HepG2 (cell line): ENCODE measurements at regions not wholly inside any gene's neighbourhood (a gene's known extent, or its start where the extent isn't known, plus 50 kb on each side); places are given as distances from the start of the nearest gene placed in this dataset.

ENCODE experiments used
- ATAC-seq: fragments of 200-7000 bp; cut with Tn5 transposase; 3 replicates; pipeline ENCODE4 v1.9.1; 2020; ENCODE audit warnings: mild to moderate bottlenecking, moderate library complexity
- BruUV-seq: library from RNA; stranded (reverse); fragments of 400-500 nt; replicated peaks from 2 replicates; lab custom pipeline; 2021; lab: Mats Ljungman, UMichigan
- CTCF ChIA-PET: fragments of 300-600 bp; formaldehyde crosslinking; extraction: SDS; loops from one replicate; lab custom pipeline; 2021; ENCODE audit warnings: low total read pairs, inconsistent platforms, low intra/inter-chr PET ratio; lab: Yijun Ruan, JAX
- POLR2A ChIA-PET: fragments of 350-600 bp; sonication (Branson Sonifier 250); formaldehyde crosslinking; loops from one replicate; lab custom pipeline; 2020; ENCODE audit warnings: antibody characterized with exemption, inconsistent platforms; lab: Yijun Ruan, JAX
- DNase-seq: peaks from one replicate; pipeline ENCODE4 v3.0.0-alpha.2; 2015; ENCODE audit warnings: low spot score
- FAIRE-seq: peaks from 3 replicates; lab custom pipeline; 2011; peaks lifted over from hg19 to GRCh38; lab: Jason Lieb, UNC
- H2AFZ ChIP-seq: one replicate; pipeline ENCODE4 v1.6.1; 2011; ENCODE audit warnings: low read length, inconsistent platforms
- H3K27ac ChIP-seq: fragments of 300-600 bp; 3 replicates; pipeline ENCODE4 v1.8.0; 2011; ENCODE audit warnings: mixed run types, mild to moderate bottlenecking, mixed read lengths, low read length, inconsistent platforms; ENCODE audit not compliant: insufficient read depth; ENCODE audit errors: extremely low read length
- H3K27me3 ChIP-seq, 2 experiments: fragments of 200-600 bp in 1 of 2; 2 replicates in 1 of 2; 3 replicates in 1 of 2; pipeline versions ENCODE4 v1.6.0 to v1.8.0; 2011; ENCODE audit warnings: low read length in 2 of 2, mild to moderate bottlenecking in 2 of 2, moderate library complexity in 2 of 2, inconsistent platforms in 1 of 2; ENCODE audit not compliant: insufficient read depth in 2 of 2, control insufficient read depth in 1 of 2
- H3K36me3 ChIP-seq, 2 experiments: fragments of 200-600 bp in 1 of 2; replicated peaks in 1 of 2; 2 replicates in 1 of 2; 3 replicates in 1 of 2; pipeline versions ENCODE4 v1.5.1 to v1.8.0; 2011; ENCODE audit warnings: low read length in 2 of 2, inconsistent platforms in 1 of 2; ENCODE audit not compliant: insufficient read depth in 2 of 2, control insufficient read depth in 1 of 2
- H3K4me1 ChIP-seq: 2 replicates; pipeline ENCODE4 v1.5.1; 2012; ENCODE audit warnings: low read length, inconsistent platforms; ENCODE audit not compliant: insufficient read depth
- H3K4me2 ChIP-seq: 2 replicates; pipeline ENCODE4 v1.6.0; 2011; ENCODE audit warnings: low read depth, low read length, inconsistent platforms
- H3K4me3 ChIP-seq, 3 experiments: fragments of 200-600 bp in 1 of 3; sonication (generic), shearing (Covaris generic) in 1 of 3; replicated peaks in 1 of 3; 2 replicates each; pipeline ENCODE4 v1.5.1; 2011 to 2016; ENCODE audit warnings: low read length in 3 of 3, inconsistent platforms in 2 of 3, low read depth in 2 of 3, mild to moderate bottlenecking in 2 of 3, control low read depth in 1 of 3, mixed read lengths in 1 of 3; ENCODE audit not compliant: insufficient read depth in 1 of 3
- H3K79me2 ChIP-seq: one replicate; pipeline ENCODE4 v1.6.1; 2011; ENCODE audit warnings: low read length, inconsistent platforms; ENCODE audit not compliant: insufficient read depth
- H3K9ac ChIP-seq: 2 replicates; pipeline ENCODE4 v1.6.0; 2011; ENCODE audit warnings: mild to moderate bottlenecking, low read depth, low read length, inconsistent platforms; ENCODE audit not compliant: insufficient read depth
- H3K9me3 ChIP-seq: 2 replicates; pipeline ENCODE4 v1.5.1; 2012; ENCODE audit warnings: mild to moderate bottlenecking, low read length
- H4K20me1 ChIP-seq: 2 replicates; pipeline ENCODE4 v1.6.0; 2011; ENCODE audit warnings: inconsistent platforms, mild to moderate bottlenecking, low read length, moderate library complexity; ENCODE audit not compliant: insufficient read depth
- ATAD3A ChIP-seq: sonication (generic); formaldehyde crosslinking; IDR thresholded peaks from 2 replicates; pipeline ENCODE4 v1.4.0; 2020; ENCODE audit warnings: missing genetic modification reagents
- CBX2 ChIP-seq, 2 experiments: fragments of 200-600 bp in 1 of 2; sonication (generic); formaldehyde crosslinking in 1 of 2; IDR thresholded peaks; 2 replicates each; pipeline versions ENCODE4 v1.7.0 to v1.8.1; 2018 to 2022; ENCODE audit warnings: low read depth in 2 of 2, low read length in 1 of 2, mild to moderate bottlenecking in 1 of 2, missing genetic modification reagents in 1 of 2
- FOXK2 ChIP-seq: fragments of 450-650 bp; IDR thresholded peaks from 2 replicates; pipeline ENCODE4 v1.6.1; 2016
- HMGXB3 ChIP-seq: sonication (generic); formaldehyde crosslinking; IDR thresholded peaks from 2 replicates; pipeline ENCODE4 v1.4.0; 2020; ENCODE audit warnings: missing genetic modification reagents, borderline replicate concordance
- KAT7 ChIP-seq: IDR thresholded peaks from 2 replicates; pipeline ENCODE4 v1.6.1; 2018; ENCODE audit warnings: borderline replicate concordance, missing compliant biosample characterization
- KDM4B ChIP-seq: sonication (generic); formaldehyde crosslinking; IDR thresholded peaks from 2 replicates; pipeline ENCODE4 v1.4.0; 2020; ENCODE audit warnings: missing genetic modification reagents
- MLLT10 ChIP-seq: sonication (generic); formaldehyde crosslinking; IDR thresholded peaks from 2 replicates; pipeline ENCODE4 v1.4.0; 2020; ENCODE audit warnings: missing genetic modification reagents
- SOX6 ChIP-seq, 2 experiments: fragments of 450-650 bp in 1 of 2; sonication (generic) in 1 of 2; formaldehyde crosslinking in 1 of 2; IDR thresholded peaks; 2 replicates each; pipeline versions ENCODE4 v1.4.0 to v1.6.1; 2017 to 2020; ENCODE audit warnings: antibody characterized with exemption in 1 of 2, mild to moderate bottlenecking in 1 of 2, missing genetic modification reagents in 1 of 2
- ZNF720 ChIP-seq: sonication (generic); formaldehyde crosslinking; IDR thresholded peaks from 2 replicates; pipeline ENCODE4 v1.4.0; 2020; ENCODE audit warnings: missing genetic modification reagents
- WGBS: methylation state at CpG from one replicate; pipeline ENCODE4 v1.1.6; 2017; ENCODE audit warnings: low lambda C conversion rate; 5-methylcytosine and 5-hydroxymethylcytosine counted together
- in situ Hi-C: cut with HindIII; loops from 2 replicates; pipeline ENCODE4 v1.10.0; 2017; ENCODE audit warnings: low pct_unique_long_range_greater_than_20kb; ENCODE audit not compliant: extremely low pct_ligation_motif_present
- intact Hi-C: fragments of 100-400 bp; cut with micrococcal nuclease; formaldehyde crosslinking; loops from one replicate; pipeline ENCODE4 v1.10.0; 2022; ENCODE audit not compliant: unreplicated experiment
- TF ChIP-seq, protein P1 (sequence below): sonication (generic); formaldehyde crosslinking; IDR thresholded peaks from 2 replicates; pipeline ENCODE4 v1.5.1; 2020; ENCODE audit warnings: missing genetic modification reagents, mild to moderate bottlenecking, borderline replicate concordance

DNA sequence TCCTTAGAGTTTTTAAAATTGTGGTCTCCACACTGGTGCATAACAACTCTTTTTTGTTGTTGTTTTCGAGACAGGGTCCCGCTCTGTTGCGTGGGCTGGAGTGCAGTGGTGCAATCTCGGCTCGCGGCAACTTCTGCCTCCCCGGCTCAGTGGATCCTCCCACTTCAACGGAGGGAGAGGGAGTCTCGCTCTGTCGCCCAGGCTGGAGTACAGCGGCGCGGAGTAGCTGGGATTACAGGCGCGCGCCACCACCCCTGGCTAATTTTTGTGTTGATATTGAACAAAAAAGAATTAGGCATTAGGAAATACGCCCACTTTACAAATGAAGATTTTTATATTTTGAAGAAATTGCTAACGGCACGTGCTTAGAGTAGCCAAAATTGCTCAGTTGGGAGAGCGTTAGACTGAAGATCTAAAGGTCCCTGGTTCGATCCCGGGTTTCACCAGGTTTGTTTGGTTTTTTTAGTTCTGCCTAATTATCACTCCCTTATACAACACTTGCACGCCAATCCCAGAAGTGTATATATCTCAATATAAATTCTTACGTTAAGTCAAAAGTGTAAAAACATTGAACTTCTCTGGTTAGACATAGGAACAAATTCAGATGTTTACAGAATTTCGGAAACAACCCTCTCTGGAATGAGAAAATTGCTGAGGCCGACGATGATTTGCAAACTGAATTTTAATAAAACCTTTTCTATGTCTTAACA, 159.6 kb downstream of the TRIM27 start:
- ChIA-PET CTCF (no interaction called here), POLR2A (no interaction called here)
- H2AFZ ChIP-seq: no peak overlapping the region
- BruUV-seq: no TSS peak
- ATAC-seq: no peak
- 53% methylated on average over 27 of the region's 27 CpGs for WGBS
- H3K36me3 ChIP-seq: no peaks in the 10 kb centered on the region
- in situ Hi-C loops (no loop called here), intact Hi-C loops (no loop called here)
- H3K4me3 ChIP-seq: no peak overlapping the region
- no peaks in the 10 kb centered on the region for H3K9me3 ChIP-seq
- H3K79me2 ChIP-seq: no peaks in the 10 kb centered on the region
- no peak overlapping the region for H3K9ac ChIP-seq
- peaks cover 8 to 47% of the 10 kb centered on the region in 2 experiments; a peak in 4 of 5 replicates for H3K27me3 ChIP-seq
- no peaks in the 10 kb centered on the region for H4K20me1 ChIP-seq
- H3K4me1 ChIP-seq: peaks cover under 1% of the 10 kb centered on the region; the same call in 1 of the 2 replicates
- no peak for FAIRE-seq
- H3K27ac ChIP-seq: no peak overlapping the region
- no peak overlapping the region for H3K4me2 ChIP-seq
- DNase-seq: no peak
- TF ChIP-seq ZNF720 (no peak), SOX6 (IDR thresholded peaks at IDR 0.05) (no peak), SOX6 (CRISPR knock-in tag; IDR thresholded peaks at IDR 0.05) (no peak)

DNA sequence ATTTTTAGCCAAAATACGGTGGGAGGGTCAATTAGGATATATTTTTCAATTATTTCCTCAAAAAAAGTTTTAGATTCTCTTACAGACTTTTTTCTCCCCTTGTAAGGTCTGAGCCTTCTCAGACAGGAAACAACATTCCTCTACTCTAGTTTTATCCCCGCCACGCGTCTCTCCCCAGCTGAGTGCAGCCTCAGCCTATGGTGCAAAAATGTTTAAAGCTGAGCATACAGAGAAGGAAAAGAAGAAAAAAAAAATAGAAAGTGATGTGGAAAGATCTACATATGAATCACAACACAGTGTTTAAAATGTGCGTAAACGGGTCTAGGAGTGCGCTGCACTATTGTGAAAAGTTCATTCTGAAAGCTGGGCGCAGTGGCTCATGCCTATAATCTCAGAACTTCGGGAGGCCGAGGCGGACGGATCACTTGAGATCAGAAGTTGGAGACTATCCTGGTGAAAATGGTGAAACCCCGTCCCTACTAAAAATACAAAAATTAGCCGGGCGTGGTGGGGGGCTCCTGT, 159.0 kb downstream of the TRIM27 start:
- Histone ChIP-seq H4K20me1 (no peaks in the 10 kb centered on the region), H3K9ac (no peak overlapping the region), H3K4me1 (no peaks in the 10 kb centered on the region), H2AFZ (no peak overlapping the region), H3K4me2 (no peak overlapping the region), H3K79me2 (no peaks in the 10 kb centered on the region), H3K9me3 (no peaks in the 10 kb centered on the region), H3K4me3 (no peak overlapping the region), H3K27me3 (peaks cover 8 to 53% of the 10 kb centered on the region in 2 experiments; a peak in 4 of 5 replicates), H3K36me3 (no peaks in the 10 kb centered on the region), H3K27ac (no peak overlapping the region)
- 49% methylated on average over 15 of the region's 15 CpGs for WGBS
- intact Hi-C loops: no loop called here
- no peak for TF ChIP-seq KDM4B (CRISPR knock-in tag)
- peak; percentile 88; the same call in 1 of the 2 replicates for TF ChIP-seq CBX2 (IDR thresholded peaks at IDR 0.05; ENCODE audit: low read depth, low read length)
- TF ChIP-seq CBX2 (CRISPR knock-in tag; IDR thresholded peaks at IDR 0.05; ENCODE audit: low read depth): no peak
- TF ChIP-seq HMGXB3 (CRISPR knock-in tag): no peak
- no peak for TF ChIP-seq FOXK2
- no peak for TF ChIP-seq KAT7 (CRISPR knock-in tag)
- TF ChIP-seq ATAD3A (CRISPR knock-in tag): no peak
- no peak for TF ChIP-seq MLLT10 (CRISPR knock-in tag)
- TF ChIP-seq, protein P1, sequence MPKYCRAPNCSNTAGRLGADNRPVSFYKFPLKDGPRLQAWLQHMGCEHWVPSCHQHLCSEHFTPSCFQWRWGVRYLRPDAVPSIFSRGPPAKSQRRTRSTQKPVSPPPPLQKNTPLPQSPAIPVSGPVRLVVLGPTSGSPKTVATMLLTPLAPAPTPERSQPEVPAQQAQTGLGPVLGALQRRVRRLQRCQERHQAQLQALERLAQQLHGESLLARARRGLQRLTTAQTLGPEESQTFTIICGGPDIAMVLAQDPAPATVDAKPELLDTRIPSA (CRISPR knock-in tag): no peak
- ATAC-seq (no peak), FAIRE-seq (no peak), DNase-seq (no peak)
- BruUV-seq: no TSS peak
- ChIA-PET POLR2A (no interaction called here), CTCF (no interaction called here)
- in situ Hi-C loops: no loop called here
